H1 (cell line): ENCODE measurements at regions not wholly inside any gene's neighbourhood (a gene's known extent, or its start where the extent isn't known, plus 50 kb on each side); places are given as distances from the start of the nearest gene placed in this dataset.

ENCODE experiments used
- SIN3A ChIP-seq, 2 experiments: IDR thresholded peaks in 1 of 2; conservative IDR thresholded peaks in 1 of 2; 2 replicates each; pipeline ENCODE4 v1.6.1; 2011 to 2012; ENCODE audit warnings: low read length in 2 of 2, improper control_type of control experiment in 1 of 2, low read depth in 1 of 2, mild to moderate bottlenecking in 1 of 2
- SIRT6 ChIP-seq: IDR thresholded peaks from one replicate; pipeline ENCODE4 v1.7.1; 2012; ENCODE audit warnings: low read length, inconsistent platforms
- TF ChIP-seq, protein P1 (sequence below), 3 experiments: IDR thresholded peaks; 1 replicate in 2 of 3; 2 replicates in 1 of 3; pipeline versions ENCODE4 v1.5.1 to v1.6.1; 2011; ENCODE audit warnings: low read length in 3 of 3, mild to moderate bottlenecking in 3 of 3, inconsistent platforms in 2 of 3, low read depth in 1 of 3, moderate library complexity in 1 of 3; ENCODE audit not compliant: insufficient read depth in 1 of 3; ENCODE audit errors: control extremely low read depth in 1 of 3

DNA sequence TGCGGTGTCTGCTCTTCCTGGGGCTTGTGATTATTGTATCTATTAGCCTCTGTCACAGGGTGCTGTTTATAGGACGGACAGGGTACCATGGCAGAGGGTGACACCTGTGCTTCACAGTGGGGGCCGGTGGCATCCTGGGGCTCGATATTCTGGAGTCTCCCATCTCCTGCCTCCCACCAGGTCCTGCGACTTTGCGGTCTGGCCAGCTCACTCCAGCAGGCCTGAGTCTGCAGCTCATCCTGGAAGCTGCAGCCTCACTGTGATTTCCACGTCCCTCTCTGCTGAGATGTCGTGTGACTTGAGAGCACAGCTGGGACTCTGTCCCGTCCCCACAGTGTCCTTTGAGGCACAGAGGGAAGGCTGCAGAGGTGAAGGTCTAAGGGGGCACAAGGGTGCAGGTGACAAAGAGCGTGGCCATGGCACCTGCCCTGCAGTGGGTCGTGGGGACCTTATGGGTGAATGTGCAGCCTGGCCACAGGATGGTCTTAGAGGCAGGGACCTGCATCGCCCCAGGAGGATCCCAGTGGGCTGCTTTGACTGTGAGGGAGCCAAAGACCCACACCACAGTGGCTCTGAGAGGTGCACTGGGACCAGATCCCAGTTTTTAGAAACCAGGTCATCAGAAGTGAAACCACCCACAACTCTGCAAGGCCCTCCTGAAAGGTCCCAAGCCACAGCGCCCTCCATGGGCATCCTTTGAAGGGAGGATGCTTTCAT, 172.8 kb downstream of the KLF13 start (continued):
- TF ChIP-seq, protein P1, sequence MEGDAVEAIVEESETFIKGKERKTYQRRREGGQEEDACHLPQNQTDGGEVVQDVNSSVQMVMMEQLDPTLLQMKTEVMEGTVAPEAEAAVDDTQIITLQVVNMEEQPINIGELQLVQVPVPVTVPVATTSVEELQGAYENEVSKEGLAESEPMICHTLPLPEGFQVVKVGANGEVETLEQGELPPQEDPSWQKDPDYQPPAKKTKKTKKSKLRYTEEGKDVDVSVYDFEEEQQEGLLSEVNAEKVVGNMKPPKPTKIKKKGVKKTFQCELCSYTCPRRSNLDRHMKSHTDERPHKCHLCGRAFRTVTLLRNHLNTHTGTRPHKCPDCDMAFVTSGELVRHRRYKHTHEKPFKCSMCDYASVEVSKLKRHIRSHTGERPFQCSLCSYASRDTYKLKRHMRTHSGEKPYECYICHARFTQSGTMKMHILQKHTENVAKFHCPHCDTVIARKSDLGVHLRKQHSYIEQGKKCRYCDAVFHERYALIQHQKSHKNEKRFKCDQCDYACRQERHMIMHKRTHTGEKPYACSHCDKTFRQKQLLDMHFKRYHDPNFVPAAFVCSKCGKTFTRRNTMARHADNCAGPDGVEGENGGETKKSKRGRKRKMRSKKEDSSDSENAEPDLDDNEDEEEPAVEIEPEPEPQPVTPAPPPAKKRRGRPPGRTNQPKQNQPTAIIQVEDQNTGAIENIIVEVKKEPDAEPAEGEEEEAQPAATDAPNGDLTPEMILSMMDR (IDR thresholded peaks at IDR 0.05; ENCODE audit: control extremely low read depth in 1 of 3, insufficient read depth in 1 of 3, low read depth in 1 of 3, low read length in 3 of 3), result no peak
- no peak for TF ChIP-seq SIRT6
- no peak for TF ChIP-seq SIN3A (conservative IDR thresholded peaks at IDR 0.05 in 1 of 2, IDR thresholded peaks at IDR 0.05 in 1 of 2; ENCODE audit: low read depth in 1 of 2, low read length in 2 of 2)
- TF ChIP-seq, all 59 proteins: peak for 0
